Mammary epithelial cell (primary cell): ENCODE measurements at regions not wholly inside any gene's neighbourhood (a gene's known extent, or its start where the extent isn't known, plus 50 kb on each side); places are given as distances from the start of the nearest gene placed in this dataset.

Experiments used
- CTCF ChIP-seq, 2 donors: IDR thresholded peaks in 1 of 2; conservative IDR thresholded peaks in 1 of 2; 2 replicates each; pipeline ENCODE4 v1.5.1; 2011 to 2012; ENCODE audit warnings: inconsistent platforms in 2 of 2, low read length in 2 of 2, mild to moderate bottlenecking in 2 of 2, control low read depth in 1 of 2, low read depth in 1 of 2; ENCODE audit not compliant: insufficient read depth in 1 of 2; ENCODE audit errors: extremely low read depth in 1 of 2
- EZH2 ChIP-seq: IDR thresholded peaks from 2 replicates; pipeline ENCODE4 v1.6.1; 2012; ENCODE audit warnings: low read length, inconsistent platforms, borderline replicate concordance

GRCh38 chr10:47150581-47150980 is 149.4 kb upstream of the GDF10 start:
- TF ChIP-seq EZH2 (no peak), CTCF (conservative IDR thresholded peaks at IDR 0.05 in 1 of 2, IDR thresholded peaks at IDR 0.05 in 1 of 2; ENCODE audit: extremely low read depth in 1 of 2, insufficient read depth in 1 of 2, low read depth in 1 of 2, low read length in 2 of 2) (no peak)
